Calu3 (cell line): ENCODE measurements at regions not wholly inside any gene's neighbourhood (a gene's known extent, or its start where the extent isn't known, plus 50 kb on each side); places are given as distances from the start of the nearest gene placed in this dataset.

Experiments used
- BruUV-seq: library from RNA; stranded (reverse); fragments of 400-500 nt; replicated peaks from 2 replicates; lab custom pipeline; 2021; lab: Mats Ljungman, UMichigan
- CTCF ChIA-PET: fragments of 300-600 bp; sonication (Branson Sonifier 250); formaldehyde crosslinking; loops from one replicate; lab custom pipeline; 2022; ENCODE audit warnings: antibody characterized with exemption; lab: Charles Lee
- DNase-seq: peaks from one replicate; pipeline ENCODE4 v3.0.0; 2022
- H3K27ac Mint-ChIP-seq: one replicate; pipeline ENCODE4 v1.8.0; 2022; ENCODE audit warnings: mixed read lengths; ENCODE audit not compliant: unreplicated experiment
- H3K27me3 Mint-ChIP-seq: one replicate; pipeline ENCODE4 v1.8.0; 2022; ENCODE audit warnings: mixed read lengths; ENCODE audit not compliant: unreplicated experiment
- H3K36me3 Mint-ChIP-seq: one replicate; pipeline ENCODE4 v1.8.0; 2022; ENCODE audit warnings: mild to moderate bottlenecking, moderate library complexity, mixed read lengths; ENCODE audit not compliant: insufficient read depth, unreplicated experiment
- H3K4me1 Mint-ChIP-seq: one replicate; pipeline ENCODE4 v1.8.0; 2022; ENCODE audit warnings: mild to moderate bottlenecking, low read depth, mixed read lengths; ENCODE audit not compliant: unreplicated experiment
- H3K4me3 Mint-ChIP-seq: one replicate; pipeline ENCODE4 v1.8.0; 2022; ENCODE audit warnings: mild to moderate bottlenecking, low read depth, moderate library complexity, mixed read lengths; ENCODE audit not compliant: unreplicated experiment
- H3K9me3 Mint-ChIP-seq: one replicate; pipeline ENCODE4 v1.8.0; 2022; ENCODE audit warnings: low read depth, mixed read lengths; ENCODE audit not compliant: unreplicated experiment
- CTCF ChIP-seq: fragments of 200-600 bp; IDR thresholded peaks from one replicate; pipeline ENCODE4 v1.8.0; 2022; ENCODE audit warnings: antibody characterized with exemption; ENCODE audit not compliant: unreplicated experiment
- intact Hi-C: fragments of 100-400 bp; cut with micrococcal nuclease; formaldehyde crosslinking; loops from one replicate; pipeline ENCODE4 v1.10.0; 2022; ENCODE audit not compliant: unreplicated experiment

- Mint-ChIP-seq H3K4me1 (no peaks in the 10 kb centered on the region), H3K9me3 (no peaks in the 10 kb centered on the region), H3K4me3 (no peak overlapping the region), H3K27ac (no peak overlapping the region), H3K36me3 (no peaks in the 10 kb centered on the region), H3K27me3 (no peaks in the 10 kb centered on the region)
- CTCF ChIA-PET = no interaction called here
- no TSS peak for BruUV-seq
- intact Hi-C loops = loop anchor here (10.0 kb wide), 1 partner anchor 176 kb away; the partner anchor contains the start of gene NTNG1
- no peak for TF ChIP-seq CTCF
- no peak for DNase-seq
Measured at GRCh38 chr1:106968644-106969043, 87.8 kb upstream of the PRMT6 start.

GRCh38 chr1:106969731-106970130 lies 86.7 kb upstream of the PRMT6 start:
- BruUV-seq = no TSS peak
- no peak for TF ChIP-seq CTCF

GRCh38 chr1:106972074-106972473 lies 84.4 kb upstream of the PRMT6 start:
- no peak for DNase-seq
- Mint-ChIP-seq H3K9me3 (no peaks in the 10 kb centered on the region), H3K27ac (no peak overlapping the region), H3K36me3 (no peaks in the 10 kb centered on the region), H3K4me1 (no peaks in the 10 kb centered on the region), H3K27me3 (no peaks in the 10 kb centered on the region), H3K4me3 (no peak overlapping the region)
- no peak for TF ChIP-seq CTCF
- intact Hi-C loops = no loop called here
- BruUV-seq = no TSS peak
- CTCF ChIA-PET = no interaction called here

More at GRCh38 chr1:106969731-106970130, 86.7 kb upstream of the PRMT6 start:
- Mint-ChIP-seq H3K9me3 (no peaks in the 10 kb centered on the region), H3K27ac (no peak overlapping the region), H3K4me1 (no peaks in the 10 kb centered on the region), H3K27me3 (no peaks in the 10 kb centered on the region), H3K36me3 (no peaks in the 10 kb centered on the region), H3K4me3 (no peak overlapping the region)
- CTCF ChIA-PET = interaction anchor here (0.5 to 0.6 kb wide), 2 partner anchors 24 to 100 kb away, joined by 3 to 8 read pairs; no protein-coding TSS in a partner anchor
- no peak for DNase-seq
- intact Hi-C loops = loop anchor here (10.0 kb wide), 1 partner anchor 175 kb away; the partner anchor contains the start of gene NTNG1

GRCh38 chr1:106975944-106976343 lies 80.5 kb upstream of the PRMT6 start:
- Mint-ChIP-seq H3K36me3 (no peaks in the 10 kb centered on the region), H3K4me1 (no peaks in the 10 kb centered on the region), H3K27ac (no peak overlapping the region), H3K4me3 (no peak overlapping the region), H3K27me3 (no peaks in the 10 kb centered on the region), H3K9me3 (no peaks in the 10 kb centered on the region)
- no peak for DNase-seq
- CTCF ChIA-PET = no interaction called here
- no peak for TF ChIP-seq CTCF
- no TSS peak for BruUV-seq
- intact Hi-C loops = no loop called here
